Keratinocyte (primary cell): ENCODE measurements at regions not wholly inside any gene's neighbourhood (a gene's known extent, or its start where the extent isn't known, plus 50 kb on each side); places are given as distances from the start of the nearest gene placed in this dataset.

Source experiments
- DNase-seq: peaks from one replicate; pipeline ENCODE4 v3.0.0-alpha.2; 2011; ENCODE audit warnings: low read depth, missing footprints, low spot score
- FAIRE-seq: peaks from 2 replicates; lab custom pipeline; 2011; peaks lifted over from hg19 to GRCh38; lab: Jason Lieb, UNC
- H2AFZ ChIP-seq: 2 replicates; pipeline ENCODE4 v1.6.0; 2012; ENCODE audit warnings: low read length, control low read depth, inconsistent platforms; ENCODE audit not compliant: control insufficient read depth
- H3K27ac ChIP-seq: 2 replicates; pipeline ENCODE4 v1.5.1; 2011; ENCODE audit warnings: low read length; ENCODE audit not compliant: control insufficient read depth, insufficient read depth
- H3K27me3 ChIP-seq: 3 replicates; pipeline ENCODE4 v1.6.0; 2011; ENCODE audit warnings: low read length; ENCODE audit not compliant: control insufficient read depth, insufficient read depth; ENCODE audit errors: extremely low read depth
- H3K36me3 ChIP-seq, 2 experiments: 2 replicates in 1 of 2; 3 replicates in 1 of 2; pipeline ENCODE4 v1.5.1; 2011; ENCODE audit warnings: low read length in 2 of 2, mild to moderate bottlenecking in 1 of 2; ENCODE audit not compliant: control insufficient read depth in 2 of 2, insufficient read depth in 2 of 2; ENCODE audit errors: extremely low read depth in 1 of 2
- H3K4me1 ChIP-seq: 3 replicates; pipeline ENCODE4 v1.5.1; 2011; ENCODE audit warnings: low read length; ENCODE audit not compliant: control insufficient read depth, insufficient read depth; ENCODE audit errors: extremely low read depth
- H3K4me2 ChIP-seq: 3 replicates; pipeline ENCODE4 v1.6.0; 2011; ENCODE audit warnings: low read depth, low read length; ENCODE audit not compliant: control insufficient read depth, insufficient read depth; ENCODE audit errors: extremely low read depth
- H3K4me3 ChIP-seq, 3 experiments: fragments of 200-600 bp in 1 of 3; sonication (generic) in 1 of 3; 2 replicates in 2 of 3; 3 replicates in 1 of 3; pipeline ENCODE4 v1.5.1; 2011 to 2016; ENCODE audit warnings: low read length in 3 of 3, mild to moderate bottlenecking in 3 of 3, control low read depth in 2 of 3, inconsistent platforms in 1 of 3, low read depth in 1 of 3, mixed read lengths in 1 of 3, mixed run types in 1 of 3, moderate library complexity in 1 of 3; ENCODE audit not compliant: control insufficient read depth in 2 of 3, insufficient read depth in 2 of 3; ENCODE audit errors: extremely low read depth in 1 of 3
- H3K79me2 ChIP-seq: 2 replicates; pipeline ENCODE4 v1.6.0; 2012; ENCODE audit warnings: low read length; ENCODE audit not compliant: control insufficient read depth, insufficient read depth
- H3K9ac ChIP-seq: 3 replicates; pipeline ENCODE4 v1.6.0; 2011; ENCODE audit warnings: low read length; ENCODE audit not compliant: control insufficient read depth, insufficient read depth; ENCODE audit errors: extremely low read depth
- H3K9me1 ChIP-seq: 3 replicates; pipeline ENCODE4 v1.6.0; 2011; ENCODE audit warnings: low read length; ENCODE audit not compliant: control insufficient read depth, insufficient read depth; ENCODE audit errors: extremely low read depth
- H3K9me3 ChIP-seq: 2 replicates; pipeline ENCODE4 v1.5.1; 2012; ENCODE audit warnings: low read depth, low read length; ENCODE audit not compliant: control insufficient read depth
- H4K20me1 ChIP-seq: 3 replicates; pipeline ENCODE4 v1.6.0; 2011; ENCODE audit warnings: low read length; ENCODE audit not compliant: control insufficient read depth, insufficient read depth; ENCODE audit errors: extremely low read depth
- EZH2 ChIP-seq: IDR thresholded peaks from one replicate; pipeline ENCODE4 v1.6.1; 2012; ENCODE audit warnings: inconsistent platforms, mild to moderate bottlenecking, low read length, moderate library complexity
- dilution Hi-C: fragments of 300-500 bp; cut with MboI; formaldehyde crosslinking; loops from one replicate; pipeline ENCODE4 v1.7.0; 2020; ENCODE audit warnings: low sequenced_read_pairs; ENCODE audit not compliant: extremely low pct_ligation_motif_present
- TF ChIP-seq, protein P1 (sequence below), 3 experiments: IDR thresholded peaks in 1 of 3; conservative IDR thresholded peaks in 1 of 3; optimal IDR thresholded peaks in 1 of 3; 2 replicates in 2 of 3; 3 replicates in 1 of 3; pipeline versions ENCODE3 to v1.5.1; 2011; ENCODE audit warnings: low read length in 3 of 3, mild to moderate bottlenecking in 3 of 3, moderate library complexity in 2 of 3, control low read depth in 1 of 3, inconsistent platforms in 1 of 3; ENCODE audit not compliant: insufficient read depth in 2 of 3; ENCODE audit errors: extremely low read depth in 1 of 3

DNA sequence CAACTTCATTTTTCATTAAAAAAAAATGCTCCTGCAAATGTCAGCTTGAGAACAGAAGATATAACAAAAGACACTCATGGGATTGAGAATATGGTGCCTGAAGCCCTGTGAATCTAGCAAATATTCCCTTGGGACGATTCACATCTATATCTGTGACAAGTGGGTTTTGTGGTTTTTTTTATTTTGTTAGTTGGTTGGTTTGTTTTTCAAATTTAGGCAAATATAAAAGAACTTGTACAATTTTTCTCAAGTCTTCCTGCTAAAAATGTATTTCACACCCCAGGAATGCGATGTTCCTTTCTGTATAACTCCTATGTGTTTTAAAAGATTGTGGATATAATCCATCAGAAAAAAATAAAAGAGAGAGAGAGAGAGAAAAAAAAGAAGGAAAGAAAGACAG, 1061.8 kb upstream of the ARRDC3 start:
- no peaks in the 10 kb centered on the region for H3K9me1 ChIP-seq
- H2AFZ ChIP-seq: no peak overlapping the region
- H3K27ac ChIP-seq: no peak overlapping the region
- no peaks in the 10 kb centered on the region for H3K4me1 ChIP-seq
- H3K36me3 ChIP-seq: no peaks in the 10 kb centered on the region
- no peaks in the 10 kb centered on the region for H4K20me1 ChIP-seq
- no peaks in the 10 kb centered on the region for H3K27me3 ChIP-seq
- dilution Hi-C loops: no loop called here
- no peak overlapping the region for H3K4me3 ChIP-seq
- H3K4me2 ChIP-seq: no peak overlapping the region
- FAIRE-seq (no peak), DNase-seq (no peak)
- no peak overlapping the region for H3K9ac ChIP-seq
- TF ChIP-seq, protein P1, sequence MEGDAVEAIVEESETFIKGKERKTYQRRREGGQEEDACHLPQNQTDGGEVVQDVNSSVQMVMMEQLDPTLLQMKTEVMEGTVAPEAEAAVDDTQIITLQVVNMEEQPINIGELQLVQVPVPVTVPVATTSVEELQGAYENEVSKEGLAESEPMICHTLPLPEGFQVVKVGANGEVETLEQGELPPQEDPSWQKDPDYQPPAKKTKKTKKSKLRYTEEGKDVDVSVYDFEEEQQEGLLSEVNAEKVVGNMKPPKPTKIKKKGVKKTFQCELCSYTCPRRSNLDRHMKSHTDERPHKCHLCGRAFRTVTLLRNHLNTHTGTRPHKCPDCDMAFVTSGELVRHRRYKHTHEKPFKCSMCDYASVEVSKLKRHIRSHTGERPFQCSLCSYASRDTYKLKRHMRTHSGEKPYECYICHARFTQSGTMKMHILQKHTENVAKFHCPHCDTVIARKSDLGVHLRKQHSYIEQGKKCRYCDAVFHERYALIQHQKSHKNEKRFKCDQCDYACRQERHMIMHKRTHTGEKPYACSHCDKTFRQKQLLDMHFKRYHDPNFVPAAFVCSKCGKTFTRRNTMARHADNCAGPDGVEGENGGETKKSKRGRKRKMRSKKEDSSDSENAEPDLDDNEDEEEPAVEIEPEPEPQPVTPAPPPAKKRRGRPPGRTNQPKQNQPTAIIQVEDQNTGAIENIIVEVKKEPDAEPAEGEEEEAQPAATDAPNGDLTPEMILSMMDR (optimal IDR thresholded peaks at IDR 0.05 in 1 of 3, IDR thresholded peaks at IDR 0.05 in 1 of 3, conservative IDR thresholded peaks at IDR 0.05 in 1 of 3; ENCODE audit: extremely low read depth in 1 of 3, insufficient read depth in 2 of 3, low read length in 3 of 3): no peak
- TF ChIP-seq EZH2: no peak
- no peaks in the 10 kb centered on the region for H3K79me2 ChIP-seq
- no peaks in the 10 kb centered on the region for H3K9me3 ChIP-seq

DNA sequence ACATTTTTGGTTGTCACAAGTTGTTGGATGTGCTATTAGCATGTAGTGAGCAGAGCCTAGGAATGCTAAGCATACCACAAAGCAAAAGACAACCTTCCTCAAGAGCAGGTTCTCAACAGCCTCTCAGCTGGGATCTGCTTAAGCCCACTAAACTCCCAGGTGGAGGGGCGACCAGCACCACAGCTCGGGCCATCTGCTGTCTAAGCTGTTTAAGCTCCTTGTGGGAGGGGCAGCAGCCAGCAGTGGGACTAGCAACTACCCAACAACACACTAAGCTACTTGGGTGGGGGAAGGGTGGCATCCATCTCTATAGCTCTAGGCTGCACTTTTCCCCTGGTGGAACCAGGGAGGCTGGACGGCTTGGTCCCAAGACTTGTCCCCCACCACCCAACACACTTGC, 1052.7 kb upstream of the ARRDC3 start:
- TF ChIP-seq, protein P1 (optimal IDR thresholded peaks at IDR 0.05 in 1 of 3, IDR thresholded peaks at IDR 0.05 in 1 of 3, conservative IDR thresholded peaks at IDR 0.05 in 1 of 3; ENCODE audit: extremely low read depth in 1 of 3, insufficient read depth in 2 of 3, low read length in 3 of 3): no peak
- TF ChIP-seq EZH2: no peak
- Histone ChIP-seq H4K20me1 (no peaks in the 10 kb centered on the region), H3K27me3 (no peaks in the 10 kb centered on the region), H3K4me1 (no peaks in the 10 kb centered on the region), H3K4me2 (no peak overlapping the region), H3K27ac (no peak overlapping the region), H2AFZ (no peak overlapping the region), H3K4me3 (no peak overlapping the region), H3K9me3 (no peaks in the 10 kb centered on the region), H3K79me2 (no peaks in the 10 kb centered on the region), H3K9me1 (no peaks in the 10 kb centered on the region), H3K9ac (no peak overlapping the region), H3K36me3 (no peaks in the 10 kb centered on the region)
- DNase-seq (no peak), FAIRE-seq (no peak)
- dilution Hi-C loops: no loop called here
